Activated T-helper 17 cell treated with anti-CD3 and anti-CD28 coated beads, Interleukin-2, amount 50 U/mL, for 72 hours (primary cell): ENCODE measurements at regions not wholly inside any gene's neighbourhood (a gene's known extent, or its start where the extent isn't known, plus 50 kb on each side); places are given as distances from the start of the nearest gene placed in this dataset.
"Not testable (repeated sequence)": the region's sequence is repeated elsewhere in the genome, so short reads cannot be mapped to it uniquely, and the experiment has no call there.

Source experiments
- ATAC-seq: fragments of 150-1000 bp; cut with Tn5 transposase; replicated peaks from 2 replicates; pipeline ENCODE4 v1.10.0; 2021; ENCODE audit warnings: mild to moderate bottlenecking, moderate library complexity
- H3K27ac Mint-ChIP-seq: one replicate; pipeline ENCODE4 v1.8.0; 2022; ENCODE audit warnings: mixed read lengths
- H3K27me3 Mint-ChIP-seq: one replicate; pipeline ENCODE4 v1.8.0; 2022; ENCODE audit warnings: mixed read lengths
- H3K36me3 Mint-ChIP-seq: one replicate; pipeline ENCODE4 v1.8.0; 2022; ENCODE audit warnings: low read depth, mild to moderate bottlenecking, mixed read lengths
- H3K4me1 Mint-ChIP-seq: one replicate; pipeline ENCODE4 v1.8.0; 2022; ENCODE audit warnings: mixed read lengths
- H3K4me3 Mint-ChIP-seq: one replicate; pipeline ENCODE4 v1.8.0; 2022; ENCODE audit warnings: mild to moderate bottlenecking, mixed read lengths
- H3K9me3 Mint-ChIP-seq: one replicate; pipeline ENCODE4 v1.8.0; 2022; ENCODE audit warnings: mixed read lengths

- H3K9me3 Mint-ChIP-seq = no peaks in the 10 kb centered on the region
- no peaks in the 10 kb centered on the region for H3K36me3 Mint-ChIP-seq
- peaks cover 14% of the 10 kb centered on the region for H3K27me3 Mint-ChIP-seq
- H3K27ac Mint-ChIP-seq = no peak overlapping the region
- no peak for ATAC-seq
- no peak overlapping the region for H3K4me3 Mint-ChIP-seq
- H3K4me1 Mint-ChIP-seq = no peaks in the 10 kb centered on the region
Measured at GRCh38 chr1:30660241-30660640, 63.1 kb downstream of the MATN1 start.

GRCh38 chr1:30659702-30660101 lies 63.7 kb downstream of the MATN1 start:
- H3K27me3 Mint-ChIP-seq = peaks cover 14% of the 10 kb centered on the region
- ATAC-seq = no peak
- no peak overlapping the region for H3K27ac Mint-ChIP-seq
- H3K9me3 Mint-ChIP-seq = no peaks in the 10 kb centered on the region
- H3K4me1 Mint-ChIP-seq = no peaks in the 10 kb centered on the region
- no peak overlapping the region for H3K4me3 Mint-ChIP-seq
- no peaks in the 10 kb centered on the region for H3K36me3 Mint-ChIP-seq

- not testable (repeated sequence) for H3K9me3 Mint-ChIP-seq, H3K36me3 Mint-ChIP-seq, ATAC-seq, H3K4me1 Mint-ChIP-seq, H3K27ac Mint-ChIP-seq, H3K4me3 Mint-ChIP-seq
- peaks cover 14% of the 10 kb centered on the region for H3K27me3 Mint-ChIP-seq
Measured at GRCh38 chr1:30658375-30658774, 65.0 kb downstream of the MATN1 start.

- peaks cover 14% of the 10 kb centered on the region for H3K27me3 Mint-ChIP-seq
- H3K4me1 Mint-ChIP-seq = no peaks in the 10 kb centered on the region
- no peak for ATAC-seq
- no peak overlapping the region for H3K4me3 Mint-ChIP-seq
- H3K27ac Mint-ChIP-seq = no peak overlapping the region
- H3K9me3 Mint-ChIP-seq = no peaks in the 10 kb centered on the region
- H3K36me3 Mint-ChIP-seq = no peaks in the 10 kb centered on the region
Measured at GRCh38 chr1:30658014-30658336, 65.4 kb downstream of the MATN1 start.

GRCh38 chr1:30657131-30658013 lies 66.0 kb downstream of the MATN1 start:
- no peaks in the 10 kb centered on the region for H3K4me1 Mint-ChIP-seq
- H3K4me3 Mint-ChIP-seq = no peak overlapping the region
- H3K36me3 Mint-ChIP-seq = no peaks in the 10 kb centered on the region
- no peak for ATAC-seq
- H3K27me3 Mint-ChIP-seq = peaks cover 15% of the 10 kb centered on the region
- H3K27ac Mint-ChIP-seq = no peak overlapping the region
- no peaks in the 10 kb centered on the region for H3K9me3 Mint-ChIP-seq

- Mint-ChIP-seq H3K27ac (no peak overlapping the region), H3K27me3 (peaks cover 17% of the 10 kb centered on the region), H3K36me3 (no peaks in the 10 kb centered on the region), H3K9me3 (no peaks in the 10 kb centered on the region), H3K4me1 (no peaks in the 10 kb centered on the region), H3K4me3 (no peak overlapping the region)
- ATAC-seq = no peak
Measured at GRCh38 chr1:30656171-30656940, 67.0 kb downstream of the MATN1 start.

- H3K4me3 Mint-ChIP-seq = no peak overlapping the region
- ATAC-seq = no peak
- H3K4me1 Mint-ChIP-seq = no peaks in the 10 kb centered on the region
- no peak overlapping the region for H3K27ac Mint-ChIP-seq
- H3K36me3 Mint-ChIP-seq = no peaks in the 10 kb centered on the region
- peaks cover 20% of the 10 kb centered on the region for H3K27me3 Mint-ChIP-seq
- no peaks in the 10 kb centered on the region for H3K9me3 Mint-ChIP-seq
Measured at GRCh38 chr1:30655672-30656071, 67.7 kb downstream of the MATN1 start.

GRCh38 chr1:30654188-30654587 lies 69.2 kb downstream of the MATN1 start:
- H3K9me3 Mint-ChIP-seq = no peaks in the 10 kb centered on the region
- peaks cover 29% of the 10 kb centered on the region for H3K27me3 Mint-ChIP-seq
- H3K4me1 Mint-ChIP-seq = no peaks in the 10 kb centered on the region
- H3K4me3 Mint-ChIP-seq = no peak overlapping the region
- peak overlapping the region; percentile 61 for H3K27ac Mint-ChIP-seq
- ATAC-seq = no peak
- no peaks in the 10 kb centered on the region for H3K36me3 Mint-ChIP-seq

GRCh38 chr1:30652152-30652841 lies 71.1 kb downstream of the MATN1 start:
- H3K4me1 Mint-ChIP-seq = no peaks in the 10 kb centered on the region
- H3K9me3 Mint-ChIP-seq = no peaks in the 10 kb centered on the region
- H3K27ac Mint-ChIP-seq = no peak overlapping the region
- no peak for ATAC-seq
- H3K36me3 Mint-ChIP-seq = no peaks in the 10 kb centered on the region
- H3K4me3 Mint-ChIP-seq = no peak overlapping the region
- peaks cover 25% of the 10 kb centered on the region for H3K27me3 Mint-ChIP-seq

- H3K36me3 Mint-ChIP-seq, ATAC-seq: not testable (repeated sequence)
Measured at GRCh38 chr1:30651395-30651794, 72.0 kb downstream of the MATN1 start.

GRCh38 chr1:30650968-30651320 lies 72.4 kb downstream of the MATN1 start:
- Mint-ChIP-seq H3K36me3 (no peaks in the 10 kb centered on the region), H3K4me3 (no peak overlapping the region), H3K27ac (no peak overlapping the region), H3K27me3 (peaks cover 31% of the 10 kb centered on the region), H3K9me3 (no peaks in the 10 kb centered on the region), H3K4me1 (no peaks in the 10 kb centered on the region)
- ATAC-seq = no peak

More at GRCh38 chr1:30651395-30651794, 72.0 kb downstream of the MATN1 start:
- H3K27ac Mint-ChIP-seq, H3K4me1 Mint-ChIP-seq, H3K9me3 Mint-ChIP-seq, H3K4me3 Mint-ChIP-seq: not testable (repeated sequence)
- H3K27me3 Mint-ChIP-seq = peaks cover 28% of the 10 kb centered on the region

GRCh38 chr1:30650038-30650967 lies 73.1 kb downstream of the MATN1 start:
- H3K36me3 Mint-ChIP-seq = no peaks in the 10 kb centered on the region
- no peaks in the 10 kb centered on the region for H3K4me1 Mint-ChIP-seq
- H3K9me3 Mint-ChIP-seq = no peaks in the 10 kb centered on the region
- no peak for ATAC-seq
- H3K27me3 Mint-ChIP-seq = peaks cover 37% of the 10 kb centered on the region
- H3K27ac Mint-ChIP-seq = no peak overlapping the region
- H3K4me3 Mint-ChIP-seq = no peak overlapping the region

GRCh38 chr1:30649321-30649991 lies 73.9 kb downstream of the MATN1 start:
- no peak overlapping the region for H3K4me3 Mint-ChIP-seq
- H3K4me1 Mint-ChIP-seq = no peaks in the 10 kb centered on the region
- H3K36me3 Mint-ChIP-seq = no peaks in the 10 kb centered on the region
- no peaks in the 10 kb centered on the region for H3K9me3 Mint-ChIP-seq
- H3K27me3 Mint-ChIP-seq = peaks cover 40% of the 10 kb centered on the region
- H3K27ac Mint-ChIP-seq = no peak overlapping the region
- no peak for ATAC-seq
